EL (cell line): ENCODE measurements at regions not wholly inside any gene's neighbourhood (a gene's known extent, or its start where the extent isn't known, plus 50 kb on each side); places are given as distances from the start of the nearest gene placed in this dataset.
A peak's percentile ranks its signal among the peaks of the same experiment; 100 is the strongest.
"Not testable (repeated sequence)": the region's sequence is repeated elsewhere in the genome, so short reads cannot be mapped to it uniquely, and the experiment has no call there.

ENCODE experiments used
- DNase-seq: peaks from one replicate; pipeline ENCODE4 v3.0.0-alpha.2; 2016

DNA sequence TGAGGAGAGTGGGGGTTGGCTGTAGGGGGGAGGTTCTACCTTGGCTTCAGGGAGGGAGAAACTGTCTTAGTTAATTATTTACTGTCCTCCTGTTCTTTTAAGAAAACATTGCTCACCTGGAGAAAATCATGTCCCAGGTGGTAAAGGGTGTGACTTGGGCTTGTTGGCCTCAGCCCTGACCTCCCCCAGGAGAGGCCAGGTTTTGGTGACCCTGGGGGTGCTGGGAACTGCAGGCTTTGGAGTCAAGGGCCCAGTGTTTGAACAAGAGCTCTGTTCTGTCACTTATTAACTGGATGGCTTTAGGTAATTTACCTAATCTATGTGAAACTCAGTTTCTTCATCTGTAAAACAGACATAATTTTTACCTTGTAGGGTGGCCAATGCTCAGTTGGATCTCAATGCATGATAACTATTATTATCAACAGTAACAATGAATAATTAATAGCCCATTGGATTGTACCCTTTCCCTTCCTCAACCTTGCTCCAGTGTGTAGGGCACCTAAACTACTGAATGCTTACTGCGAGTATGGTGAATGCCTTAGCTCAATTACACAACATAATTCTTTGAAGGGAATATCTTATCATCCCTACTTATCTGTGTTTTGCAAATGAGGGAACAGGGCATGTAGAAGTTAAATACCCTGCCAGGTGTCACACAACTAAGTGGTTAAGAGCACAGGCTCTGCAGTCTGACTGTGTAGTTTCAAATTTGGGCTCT lies 959.4 kb upstream of the DEFB115 start:
- not testable (repeated sequence) for DNase-seq

DNA sequence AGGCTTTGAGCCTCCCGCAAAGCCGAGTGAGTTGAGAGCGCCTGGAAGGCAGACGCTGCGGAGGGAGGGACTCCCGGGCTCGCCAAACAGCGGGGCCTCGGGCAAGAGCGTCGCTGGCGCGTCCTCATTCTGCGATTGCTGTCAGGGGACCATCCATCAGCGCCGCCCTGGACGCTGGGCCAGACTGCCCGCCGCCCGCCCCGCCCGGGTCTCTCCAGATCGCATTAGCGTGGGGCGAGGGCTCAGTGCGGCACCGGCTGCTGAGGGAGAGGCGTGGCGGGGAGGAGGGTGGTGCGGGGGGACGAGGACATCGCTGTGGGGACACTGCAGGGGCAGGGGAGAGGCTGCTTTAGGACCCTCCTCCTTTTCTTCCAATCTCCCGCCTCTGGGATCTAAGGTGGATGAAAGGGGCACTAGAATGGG lies 957.2 kb upstream of the DEFB115 start:
- not testable (repeated sequence) for DNase-seq

GRCh38 chr20:30302786-30303185 lies 954.7 kb upstream of the DEFB115 start:
- not testable (repeated sequence) for DNase-seq

DNA sequence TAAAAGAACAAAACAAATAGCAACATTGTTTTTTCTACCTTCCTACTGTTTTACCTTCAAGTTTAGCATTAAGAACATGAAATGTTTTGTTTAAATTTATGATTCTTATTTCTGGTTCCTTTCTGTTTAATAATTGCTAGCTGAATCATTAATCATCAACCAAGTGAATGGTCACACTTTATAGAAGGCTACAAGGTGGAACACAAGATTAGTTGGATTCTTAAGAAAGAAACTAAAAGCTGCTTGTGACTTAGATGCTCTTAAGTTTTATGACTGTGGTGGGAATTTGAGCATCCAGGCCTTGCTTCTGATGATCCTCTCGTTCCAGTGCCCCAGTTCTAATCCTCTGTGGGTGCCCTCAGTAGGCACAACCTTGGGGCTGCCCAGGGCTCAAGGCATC lies 947.5 kb upstream of the DEFB115 start:
- not testable (repeated sequence) for DNase-seq

GRCh38 chr20:30310385-30310784 lies 947.1 kb upstream of the DEFB115 start:
- DNase-seq = not testable (repeated sequence)

DNA sequence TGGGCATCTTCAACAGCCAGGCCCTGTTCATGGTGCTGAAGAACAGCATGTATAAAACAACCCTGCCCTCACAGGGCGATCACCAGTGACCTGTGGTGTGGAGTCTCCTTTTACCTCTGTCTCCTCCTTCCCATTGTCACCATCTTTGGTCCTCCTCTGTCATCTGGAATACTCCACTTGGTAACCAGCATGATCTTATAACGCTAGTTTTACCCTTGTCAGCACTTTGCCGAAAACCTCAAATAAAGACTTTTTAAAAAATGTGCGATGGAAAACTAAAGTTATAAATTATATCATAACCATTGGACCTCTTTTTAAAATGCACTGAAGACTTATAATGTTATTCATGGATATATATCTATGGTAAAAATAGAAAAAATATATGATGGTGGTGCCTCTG lies 945.2 kb upstream of the DEFB115 start:
- not testable (repeated sequence) for DNase-seq

DNA sequence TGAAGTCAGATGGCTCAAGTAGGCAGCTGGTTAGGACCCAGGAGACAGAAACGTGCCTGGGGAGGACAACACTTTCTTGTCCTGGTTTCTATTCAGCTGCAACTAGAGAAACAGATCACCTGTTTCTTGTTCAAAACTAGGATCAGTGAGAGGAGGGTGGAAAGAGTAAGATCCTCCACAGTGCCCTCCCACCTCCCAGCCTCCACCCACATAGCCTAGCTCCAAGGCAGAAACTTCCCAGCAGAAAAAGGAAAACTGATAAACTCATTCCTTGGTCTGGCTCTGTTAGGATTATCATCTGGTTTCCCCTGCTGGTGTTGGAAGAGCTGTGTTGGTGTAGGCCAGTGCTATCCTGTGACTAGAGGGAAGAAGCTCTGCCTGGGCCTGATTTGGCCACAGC lies 943.8 kb upstream of the DEFB115 start:
- not testable (repeated sequence) for DNase-seq

- not testable (repeated sequence) for DNase-seq
Measured at GRCh38 chr20:30316063-30316462, 941.4 kb upstream of the DEFB115 start.

DNA sequence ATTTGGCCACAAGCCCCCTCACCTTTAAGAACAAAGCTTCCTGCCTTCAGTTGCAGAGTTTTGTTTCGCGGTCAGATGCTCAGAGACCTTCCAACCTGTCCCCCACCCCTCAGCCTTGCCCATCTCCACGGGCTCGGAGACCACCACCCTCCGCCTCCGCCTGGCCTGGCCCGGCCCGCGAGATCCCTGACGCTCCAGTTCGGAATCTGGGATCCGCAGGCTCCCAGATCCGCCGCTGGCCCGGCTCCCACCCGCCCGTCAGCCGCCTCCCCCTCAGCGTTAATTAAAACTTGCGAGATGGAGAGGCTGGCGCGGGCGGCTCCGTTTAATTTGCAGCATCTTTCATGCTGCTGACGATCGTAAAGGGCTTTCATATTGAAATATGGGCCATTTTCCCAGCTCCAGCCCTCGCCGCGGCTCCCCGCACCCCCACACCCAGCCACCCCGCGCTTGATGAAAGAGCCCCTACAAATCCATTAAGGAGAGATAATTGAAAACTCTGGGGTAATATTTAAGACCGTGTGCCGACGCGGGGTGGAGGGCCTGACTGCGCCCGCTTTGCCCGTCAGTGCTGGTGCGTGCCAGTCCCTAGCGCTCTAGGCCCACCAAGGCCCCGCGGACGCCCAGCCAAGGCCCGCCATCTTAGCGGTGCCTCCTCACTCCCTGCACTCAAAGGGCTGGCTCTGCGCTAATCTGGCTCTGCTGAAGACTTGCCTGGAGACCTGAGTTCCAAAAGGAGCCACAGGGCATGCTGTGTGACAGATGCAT lies 940.7 kb upstream of the DEFB115 start:
- DNase-seq = not testable (repeated sequence)

DNA sequence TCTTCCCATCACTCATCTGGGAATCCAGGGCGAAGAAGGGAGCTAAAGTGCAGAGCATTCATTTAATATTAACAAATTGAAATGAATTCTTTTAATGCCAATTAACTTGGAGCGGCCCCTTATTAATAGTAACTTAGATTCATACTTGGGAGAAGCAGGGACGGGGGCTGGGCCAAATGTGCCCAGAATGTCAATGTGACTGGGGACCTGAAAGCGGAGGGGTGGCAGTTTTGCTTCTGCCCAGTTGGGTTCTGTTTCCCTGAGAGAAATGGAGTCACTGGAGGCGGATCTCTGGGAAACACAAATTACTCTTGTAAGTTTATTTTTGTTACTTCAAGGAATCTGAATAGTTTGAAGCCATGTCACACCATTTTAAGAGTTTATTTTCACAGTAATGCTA lies 923.7 kb upstream of the DEFB115 start:
- not testable (repeated sequence) for DNase-seq

DNA sequence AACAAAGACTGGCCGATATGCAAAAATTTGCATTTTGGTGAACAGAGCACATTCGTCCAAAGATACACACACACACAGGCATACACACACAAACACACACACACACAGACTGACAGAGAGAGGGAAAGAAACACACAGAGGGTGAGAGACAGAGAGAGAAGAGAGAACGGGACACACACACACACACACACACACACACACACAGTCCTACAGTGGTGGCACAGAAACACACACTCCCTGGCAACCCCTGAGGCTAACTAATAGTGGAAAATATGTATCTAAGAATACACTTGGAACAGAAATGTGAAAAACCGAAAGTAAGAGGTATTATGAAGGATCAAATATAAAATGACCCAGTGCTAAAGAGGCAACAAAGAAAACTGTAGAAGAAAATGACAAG lies 919.9 kb upstream of the DEFB115 start:
- not testable (repeated sequence) for DNase-seq

GRCh38 chr20:30348932-30349331 lies 908.5 kb upstream of the DEFB115 start:
- not testable (repeated sequence) for DNase-seq

DNA sequence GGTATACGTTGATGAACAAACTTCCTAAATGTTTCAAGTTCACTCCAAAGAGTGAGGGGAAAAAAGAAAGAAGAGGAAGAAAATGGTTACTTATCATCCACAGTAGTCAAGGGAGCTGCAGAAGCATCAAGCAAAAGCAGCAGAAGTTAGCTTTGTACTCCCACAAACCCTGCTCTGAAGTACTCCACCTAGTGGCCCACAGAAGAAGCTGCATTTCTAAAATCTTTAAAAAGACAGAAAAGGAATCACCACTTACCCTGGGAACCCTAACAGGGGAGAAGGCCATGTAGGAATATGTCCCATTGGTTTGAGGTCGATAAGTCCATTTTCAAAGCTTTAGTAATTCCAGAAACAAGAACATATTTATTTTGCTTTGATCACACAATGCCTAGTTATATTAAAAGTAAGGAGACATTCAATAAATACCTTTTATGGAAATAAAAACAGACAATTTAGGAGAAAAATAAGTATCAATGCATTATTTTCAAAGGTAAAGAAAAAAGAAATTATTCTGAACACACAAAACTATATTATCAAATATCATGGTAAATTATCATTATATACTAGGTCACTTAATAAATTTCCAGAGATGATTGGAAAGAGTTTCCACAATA lies 900.5 kb upstream of the DEFB115 start:
- not testable (repeated sequence) for DNase-seq

DNA sequence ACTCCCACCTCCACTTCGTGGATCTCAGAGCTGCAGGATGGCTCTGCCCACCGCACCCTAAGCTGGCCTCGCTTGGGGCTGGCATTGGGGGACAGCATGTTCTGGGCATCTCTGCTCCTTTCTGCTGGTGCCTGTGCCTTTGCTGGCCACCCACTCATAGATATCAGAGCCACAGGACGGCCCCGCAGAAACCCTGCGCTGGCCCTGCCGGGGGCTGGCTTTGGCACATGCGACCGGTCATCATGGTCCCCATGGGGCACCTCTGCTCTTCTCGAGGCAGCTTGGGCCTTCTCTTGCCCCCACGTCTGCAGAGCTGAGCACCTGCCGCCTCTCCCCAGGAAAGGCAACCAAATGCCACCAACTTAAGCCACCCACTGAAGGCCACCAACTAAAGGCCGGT lies 895.7 kb upstream of the DEFB115 start:
- not testable (repeated sequence) for DNase-seq

- not testable (repeated sequence) for DNase-seq
Measured at GRCh38 chr20:30376430-30376766, 881.1 kb upstream of the DEFB115 start.

- DNase-seq = peak; percentile 84
Measured at GRCh38 chr20:30376767-30377658, 880.5 kb upstream of the DEFB115 start.

DNA sequence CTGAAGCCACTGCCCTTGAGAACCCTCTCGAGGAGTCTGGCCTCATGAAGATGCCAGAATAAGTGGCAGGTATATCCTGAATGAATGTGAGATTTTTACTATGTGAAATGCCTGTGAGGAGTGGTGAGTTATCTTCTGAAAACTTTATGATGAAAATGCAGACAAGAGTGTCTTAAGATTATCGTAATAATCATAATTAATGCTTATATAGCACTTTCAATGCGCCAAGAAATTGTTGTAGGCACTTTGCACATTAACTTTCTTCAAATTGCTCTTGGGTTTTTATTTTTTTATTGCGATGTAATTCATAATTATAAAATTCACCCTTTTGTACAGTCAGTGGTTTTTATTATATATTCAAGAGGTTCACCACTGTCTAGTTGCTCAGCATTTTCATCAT lies 879.1 kb upstream of the DEFB115 start:
- DNase-seq = not testable (repeated sequence)

DNA sequence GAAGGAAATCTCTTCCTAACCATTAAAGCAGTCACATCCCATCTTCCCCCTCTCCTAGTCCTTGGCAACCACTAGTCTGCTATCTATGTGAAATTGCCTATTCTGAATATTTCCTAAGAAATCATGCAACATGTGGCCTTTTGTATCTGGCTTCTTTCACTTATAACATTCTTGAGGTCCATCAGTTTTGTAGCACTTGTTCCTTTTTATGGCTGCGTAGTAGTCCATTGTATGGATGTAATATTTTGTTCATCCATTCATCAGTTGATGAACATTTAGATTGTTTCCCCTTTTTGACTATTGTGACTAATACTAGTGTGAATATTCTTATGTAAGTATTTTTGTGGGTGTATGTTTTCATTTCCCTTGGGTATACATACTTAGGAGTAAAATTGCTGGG lies 878.7 kb upstream of the DEFB115 start:
- not testable (repeated sequence) for DNase-seq

GRCh38 chr20:30384841-30385240 lies 872.6 kb upstream of the DEFB115 start:
- not testable (repeated sequence) for DNase-seq

DNA sequence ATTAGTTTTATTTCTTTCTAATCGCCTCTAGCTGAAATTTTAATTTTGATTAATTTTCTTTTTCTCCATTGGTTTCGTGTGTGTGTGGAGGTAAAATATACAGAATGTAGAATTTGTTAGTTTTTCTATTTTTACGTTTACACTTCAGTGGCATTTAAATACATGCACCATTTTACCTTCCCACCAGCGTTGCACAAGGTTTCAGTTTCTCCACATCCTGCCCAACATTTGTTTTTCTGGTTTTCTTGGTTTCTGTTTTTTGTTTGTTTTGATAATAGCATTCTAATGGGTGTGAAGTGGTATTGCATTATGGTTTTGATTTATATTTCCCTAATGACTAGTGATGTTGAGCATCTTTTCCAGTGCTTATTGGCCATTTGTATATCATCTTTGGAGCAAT lies 871.4 kb upstream of the DEFB115 start:
- not testable (repeated sequence) for DNase-seq

- not testable (repeated sequence) for DNase-seq
Measured at GRCh38 chr20:30387823-30388222, 869.6 kb upstream of the DEFB115 start.

DNA sequence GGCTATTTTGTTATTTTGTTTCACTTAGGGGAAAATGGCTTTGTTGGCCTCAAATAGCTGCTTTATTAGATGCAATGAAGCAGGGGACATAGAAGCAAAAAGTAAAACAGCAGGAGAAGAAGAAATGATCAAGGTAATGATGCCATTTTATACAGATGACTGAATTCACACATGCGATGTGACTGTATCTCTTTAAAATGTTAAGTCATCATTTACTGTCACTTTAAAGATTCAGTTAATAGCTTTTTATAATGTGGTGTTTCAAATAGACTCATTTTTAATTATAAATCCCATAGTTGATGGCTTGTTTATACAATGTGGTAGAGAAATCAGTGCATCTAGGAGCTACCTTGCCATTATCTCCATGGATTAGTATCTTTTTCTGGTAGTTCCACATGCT lies 863.9 kb upstream of the DEFB115 start:
- not testable (repeated sequence) for DNase-seq

- not testable (repeated sequence) for DNase-seq
Measured at GRCh38 chr20:30397111-30397510, 860.4 kb upstream of the DEFB115 start.
